H1 (cell line): ENCODE measurements at regions not wholly inside any gene's neighbourhood (a gene's known extent, or its start where the extent isn't known, plus 50 kb on each side); places are given as distances from the start of the nearest gene placed in this dataset.

Source experiments
- CTCF ChIA-PET: fragments of 300-600 bp; sonication (Branson Sonifier 250); formaldehyde crosslinking; loops from one replicate; lab custom pipeline; 2021; ENCODE audit not compliant: partially characterized antibody; lab: Charles Lee
- POLR2A ChIA-PET: fragments of 300-600 bp; sonication (Branson Sonifier 250); formaldehyde crosslinking; loops from one replicate; lab custom pipeline; 2021; ENCODE audit warnings: inconsistent platforms; ENCODE audit not compliant: partially characterized antibody; lab: Charles Lee
- DNase-seq, 2 experiments: peaks; one replicate each; pipeline versions ENCODE4 v3.0.0 to v3.0.0-alpha.2; 2010 to 2022; ENCODE audit warnings: low spot score in 2 of 2, low read depth in 1 of 2, mixed read lengths in 1 of 2
- FAIRE-seq: peaks from 2 replicates; lab custom pipeline; 2011; peaks lifted over from hg19 to GRCh38; lab: Jason Lieb, UNC
- H2AFZ ChIP-seq: 2 replicates; pipeline ENCODE4 v1.8.1; 2012; ENCODE audit warnings: low read length, inconsistent platforms
- H2AK5ac ChIP-seq: 2 replicates; pipeline ENCODE4 v1.6.1; 2013; ENCODE audit warnings: low read depth, low read length
- H2BK120ac ChIP-seq: replicated peaks from 2 replicates; pipeline ENCODE3; 2013; ENCODE audit warnings: low read depth, low read length, inconsistent platforms
- H2BK12ac ChIP-seq: 2 replicates; pipeline ENCODE4 v1.6.1; 2013; ENCODE audit warnings: low read depth, low read length
- H2BK15ac ChIP-seq: 2 replicates; pipeline ENCODE4 v1.6.1; 2013; ENCODE audit warnings: low read length
- H2BK20ac ChIP-seq: 2 replicates; pipeline ENCODE4 v1.6.1; 2013; ENCODE audit warnings: low read length
- H2BK5ac ChIP-seq: 2 replicates; pipeline ENCODE4 v1.6.1; 2013; ENCODE audit warnings: low read depth, low read length
- H3K14ac ChIP-seq: 2 replicates; pipeline ENCODE4 v1.6.1; 2013; ENCODE audit warnings: inconsistent platforms; ENCODE audit not compliant: insufficient read length
- H3K18ac ChIP-seq: 2 replicates; pipeline ENCODE4 v1.6.1; 2013; ENCODE audit warnings: low read length; ENCODE audit errors: extremely low read depth
- H3K23ac ChIP-seq: 2 replicates; pipeline ENCODE4 v1.6.1; 2013; ENCODE audit warnings: inconsistent platforms; ENCODE audit not compliant: insufficient read length
- H3K23me2 ChIP-seq: 2 replicates; pipeline ENCODE4 v1.6.1; 2013; ENCODE audit warnings: low read depth, low read length
- H3K27ac ChIP-seq: 2 replicates; pipeline ENCODE4 v1.6.1; 2011; ENCODE audit warnings: low read depth, low read length, inconsistent platforms
- H3K27me3 ChIP-seq, 4 experiments: replicated peaks in 1 of 4; 1 replicate in 1 of 4; 2 replicates in 3 of 4; pipeline versions ENCODE4 v1.6.1 to v1.8.1; 2011 to 2013; ENCODE audit warnings: low read length in 3 of 4, mild to moderate bottlenecking in 3 of 4, inconsistent platforms in 2 of 4, mixed read lengths in 2 of 4, moderate library complexity in 1 of 4; ENCODE audit not compliant: control insufficient read depth in 3 of 4, insufficient read depth in 3 of 4; ENCODE audit errors: extremely low read depth in 1 of 4
- H3K36me3 ChIP-seq, 4 experiments: 2 replicates each; pipeline versions ENCODE4 v1.6.1 to v1.8.1; 2011 to 2013; ENCODE audit warnings: mild to moderate bottlenecking in 4 of 4, low read length in 3 of 4, moderate library complexity in 2 of 4, control low read depth in 1 of 4, inconsistent platforms in 1 of 4; ENCODE audit not compliant: insufficient read depth in 4 of 4, control insufficient read depth in 2 of 4
- H3K4ac ChIP-seq: replicated peaks from 2 replicates; pipeline ENCODE3; 2013; ENCODE audit warnings: low read length, low read depth, mixed read lengths, inconsistent platforms; ENCODE audit not compliant: insufficient read length
- H3K4me1 ChIP-seq, 4 experiments: replicated peaks in 1 of 4; 1 replicate in 1 of 4; 2 replicates in 3 of 4; pipeline versions ENCODE4 v1.6.1 to v1.8.1; 2011 to 2013; ENCODE audit warnings: low read length in 3 of 4, inconsistent platforms in 2 of 4, mixed read lengths in 1 of 4; ENCODE audit not compliant: insufficient read depth in 4 of 4, control insufficient read depth in 3 of 4
- H3K4me2 ChIP-seq, 2 experiments: 2 replicates each; pipeline versions ENCODE4 v1.6.1 to v1.8.1; 2011 to 2013; ENCODE audit warnings: low read depth in 2 of 2, low read length in 2 of 2, control low read depth in 1 of 2, inconsistent platforms in 1 of 2, mild to moderate bottlenecking in 1 of 2; ENCODE audit not compliant: insufficient read depth in 1 of 2
- H3K4me3 ChIP-seq, 4 experiments: fragments of 200-600, 300-600 bp in 1 of 4; sonication (generic), shearing (Covaris generic), sonication (Bioruptor Twin) in 1 of 4; 2 replicates each; pipeline versions ENCODE4 v1.5.1 to v1.8.1; 2011 to 2016; ENCODE audit warnings: low read length in 4 of 4, low read depth in 3 of 4, control low read depth in 2 of 4, inconsistent platforms in 2 of 4, mild to moderate bottlenecking in 2 of 4, mixed read lengths in 1 of 4, moderate library complexity in 1 of 4; ENCODE audit not compliant: insufficient read depth in 2 of 4; ENCODE audit errors: extremely low read depth in 1 of 4
- H3K56ac ChIP-seq: replicated peaks from 2 replicates; pipeline ENCODE3; 2013; ENCODE audit warnings: low read depth, mild to moderate bottlenecking, mixed read lengths, low read length, inconsistent platforms; ENCODE audit not compliant: insufficient read length
- H3K79me1 ChIP-seq: 2 replicates; pipeline ENCODE4 v1.6.1; 2013; ENCODE audit warnings: low read depth, low read length, control low read depth
- H3K79me2 ChIP-seq, 2 experiments: 2 replicates each; pipeline versions ENCODE4 v1.6.1 to v1.8.1; 2012 to 2013; ENCODE audit warnings: low read length in 2 of 2, mild to moderate bottlenecking in 2 of 2, inconsistent platforms in 1 of 2; ENCODE audit not compliant: insufficient read depth in 2 of 2, control insufficient read depth in 1 of 2
- H3K9ac ChIP-seq, 4 experiments: replicated peaks in 1 of 4; 1 replicate in 1 of 4; 2 replicates in 3 of 4; pipeline versions ENCODE4 v1.6.1 to v1.8.1; 2011 to 2013; ENCODE audit warnings: low read depth in 3 of 4, low read length in 3 of 4, control low read depth in 2 of 4, mild to moderate bottlenecking in 2 of 4, moderate library complexity in 2 of 4, inconsistent platforms in 1 of 4; ENCODE audit errors: extremely low read depth in 1 of 4
- H3K9me3 ChIP-seq, 2 experiments: 2 replicates each; pipeline versions ENCODE4 v1.6.1 to v1.8.1; 2012 to 2013; ENCODE audit warnings: mild to moderate bottlenecking in 2 of 2, moderate library complexity in 2 of 2, control low read depth in 1 of 2, inconsistent platforms in 1 of 2, low read depth in 1 of 2, low read length in 1 of 2, mixed read lengths in 1 of 2; ENCODE audit not compliant: insufficient read depth in 2 of 2
- H4K20me1 ChIP-seq, 2 experiments: replicated peaks in 1 of 2; 2 replicates each; pipeline versions ENCODE3 to v1.8.1; 2011 to 2013; ENCODE audit warnings: inconsistent platforms in 2 of 2, low read length in 2 of 2, mild to moderate bottlenecking in 1 of 2; ENCODE audit not compliant: insufficient read depth in 2 of 2, control insufficient read depth in 1 of 2
- H4K5ac ChIP-seq: 2 replicates; pipeline ENCODE4 v1.6.1; 2013; ENCODE audit warnings: low read length, low read depth, mixed read lengths, inconsistent platforms; ENCODE audit not compliant: insufficient read length
- H4K8ac ChIP-seq: 2 replicates; pipeline ENCODE4 v1.8.0; 2013; ENCODE audit warnings: mild to moderate bottlenecking, moderate library complexity, low read length, inconsistent platforms; ENCODE audit not compliant: insufficient read depth; ENCODE audit errors: extremely low read depth
- H4K91ac ChIP-seq: replicated peaks from 2 replicates; pipeline ENCODE3; 2013; ENCODE audit warnings: low read length, mixed read lengths, inconsistent platforms; ENCODE audit not compliant: insufficient read length
- ASH2L ChIP-seq: fragments of 200-600, 300-600 bp; sonication (generic); IDR thresholded peaks from one replicate; pipeline ENCODE4 v1.7.1; 2017; ENCODE audit warnings: low read length
- BACH1 ChIP-seq: IDR thresholded peaks from 2 replicates; pipeline ENCODE4 v1.6.1; 2012; ENCODE audit warnings: low read length, improper control_type of control experiment
- BCL11A ChIP-seq, 2 experiments: IDR thresholded peaks; one replicate each; pipeline ENCODE4 v1.6.1; 2011; ENCODE audit warnings: low read depth in 2 of 2, low read length in 2 of 2, mild to moderate bottlenecking in 2 of 2
- BRCA1 ChIP-seq: IDR thresholded peaks from 2 replicates; pipeline ENCODE4 v1.6.1; 2012; ENCODE audit warnings: low read depth, low read length, improper control_type of control experiment
- GTF2F1 ChIP-seq: IDR thresholded peaks from 2 replicates; pipeline ENCODE4 v1.6.1; 2012; ENCODE audit warnings: low read depth, low read length, improper control_type of control experiment, borderline replicate concordance
- HDAC6 ChIP-seq: IDR thresholded peaks from one replicate; pipeline ENCODE4 v1.7.1; 2012; ENCODE audit warnings: low read depth, mild to moderate bottlenecking, inconsistent platforms, low read length, moderate library complexity
- JUN ChIP-seq: IDR thresholded peaks from 2 replicates; pipeline ENCODE4 v1.6.1; 2011; ENCODE audit warnings: low read depth, mild to moderate bottlenecking, improper control_type of control experiment, low read length
- KDM1A ChIP-seq: fragments of 200-600, 300-600 bp; sonication (generic); IDR thresholded peaks from 2 replicates; pipeline ENCODE4 v1.7.1; 2016; ENCODE audit warnings: mild to moderate bottlenecking, low read length, borderline replicate concordance
- PHF8 ChIP-seq: fragments of 200-600 bp; sonication (generic); conservative IDR thresholded peaks from 2 replicates; pipeline ENCODE4 v1.7.1; 2012; ENCODE audit warnings: low read depth, mild to moderate bottlenecking, inconsistent platforms, low read length, moderate library complexity
- POLR2A ChIP-seq, 2 experiments: IDR thresholded peaks; 1 replicate in 1 of 2; 2 replicates in 1 of 2; pipeline ENCODE4 v1.6.1; 2011; ENCODE audit warnings: low read depth in 2 of 2, low read length in 2 of 2, mild to moderate bottlenecking in 2 of 2; ENCODE audit errors: control extremely low read depth in 1 of 2
- RAD21 ChIP-seq, 2 experiments: IDR thresholded peaks in 1 of 2; conservative IDR thresholded peaks in 1 of 2; 2 replicates each; pipeline ENCODE4 v1.6.1; 2011; ENCODE audit warnings: low read depth in 2 of 2, low read length in 2 of 2, improper control_type of control experiment in 1 of 2, inconsistent platforms in 1 of 2, mild to moderate bottlenecking in 1 of 2, moderate library complexity in 1 of 2
- RNF2 ChIP-seq: fragments of 200-900, 300-1000 bp; sonication (generic); IDR thresholded peaks from 2 replicates; pipeline ENCODE4 v1.7.1; 2016; ENCODE audit warnings: borderline replicate concordance, low read depth, mild to moderate bottlenecking, antibody characterized with exemption, low read length; ENCODE audit not compliant: poor library complexity, severe bottlenecking; ENCODE audit errors: missing control alignments
- SUZ12 ChIP-seq: fragments of 200-600 bp; sonication (generic); IDR thresholded peaks from 2 replicates; pipeline ENCODE4 v1.6.1; 2012; ENCODE audit warnings: mild to moderate bottlenecking, inconsistent platforms, low read length, moderate library complexity, mixed read lengths
- WGBS, 2 experiments: shearing (Covaris generic) in 1 of 2; methylation state at CpG; one replicate each; pipeline versions ENCODE4 v1.1.6 to v1.1.7; 2013 to 2015; ENCODE audit warnings: low lambda C conversion rate in 2 of 2, mixed read lengths in 2 of 2, inconsistent platforms in 1 of 2, low coverage in 1 of 2, missing lambda C conversion rate in 1 of 2; ENCODE audit not compliant: insufficient replicate concordance in 2 of 2, insufficient coverage in 1 of 2, insufficient read length in 1 of 2; ENCODE audit errors: extremely low coverage in 1 of 2, missing lambda C conversion rate in 1 of 2; 5-methylcytosine and 5-hydroxymethylcytosine counted together
- TF ChIP-seq, protein P1 (sequence below): IDR thresholded peaks from 2 replicates; pipeline ENCODE4 v1.6.1; 2012; ENCODE audit warnings: inconsistent platforms

GRCh38 chr2:11983401-11983800 lies 237.0 kb downstream of the LPIN1 start:
- ChIA-PET CTCF (interaction anchor here (0.6 to 1.3 kb wide), 4 partner anchors 59 to 1024 kb away, joined by 3 read pairs; no protein-coding TSS in a partner anchor), POLR2A (no interaction called here)
- no peak overlapping the region for H4K91ac ChIP-seq
- no peak overlapping the region for H2AFZ ChIP-seq
- H2BK15ac ChIP-seq, result no peak overlapping the region
- H3K27ac ChIP-seq, result no peak overlapping the region
- no peak overlapping the region; the same call in 1 of the 2 replicates for H2BK20ac ChIP-seq
- no peak overlapping the region for H3K14ac ChIP-seq
- no peaks in the 10 kb centered on the region for H3K9me3 ChIP-seq
- no peaks in the 10 kb centered on the region for H3K36me3 ChIP-seq
- no peaks in the 10 kb centered on the region for H3K27me3 ChIP-seq
- FAIRE-seq, result no peak
- H2BK120ac ChIP-seq, result no peak overlapping the region
- no peaks in the 10 kb centered on the region for H3K23me2 ChIP-seq
- H4K8ac ChIP-seq, result no peak overlapping the region
- no peak overlapping the region for H3K4me3 ChIP-seq
- DNase-seq, result no peak
- H4K5ac ChIP-seq, result no peak overlapping the region
- no peak overlapping the region for H3K23ac ChIP-seq
- H2BK12ac ChIP-seq, result no peak overlapping the region
- 94% methylated on average over 4 of the region's 4 CpGs; no CpG with 5 or more reads in 1 of the 2 experiments for WGBS, 2 experiments
- H3K18ac ChIP-seq, result no peak overlapping the region
- H3K79me1 ChIP-seq, result no peaks in the 10 kb centered on the region
- H3K4ac ChIP-seq, result no peak overlapping the region
- H3K9ac ChIP-seq, result no peak overlapping the region; a peak in 1 of 7 replicates
- H2BK5ac ChIP-seq, result no peak overlapping the region
- no peak overlapping the region for H3K4me2 ChIP-seq
- TF ChIP-seq KDM1A (no peak), BRCA1 (no peak), RAD21 (IDR thresholded peaks at IDR 0.05 in 1 of 2, conservative IDR thresholded peaks at IDR 0.05 in 1 of 2; ENCODE audit: low read depth in 2 of 2, low read length in 2 of 2) (no peak), POLR2A (IDR thresholded peaks at IDR 0.05; ENCODE audit: control extremely low read depth in 1 of 2, low read depth in 2 of 2, low read length in 2 of 2) (no peak), GTF2F1 (no peak), ASH2L (no peak), BCL11A (IDR thresholded peaks at IDR 0.05; ENCODE audit: low read depth in 2 of 2, low read length in 2 of 2) (no peak), HDAC6 (no peak), RNF2 (no peak), BACH1 (no peak), SUZ12 (no peak), JUN (no peak), PHF8 (no peak)
- TF ChIP-seq, protein P1, sequence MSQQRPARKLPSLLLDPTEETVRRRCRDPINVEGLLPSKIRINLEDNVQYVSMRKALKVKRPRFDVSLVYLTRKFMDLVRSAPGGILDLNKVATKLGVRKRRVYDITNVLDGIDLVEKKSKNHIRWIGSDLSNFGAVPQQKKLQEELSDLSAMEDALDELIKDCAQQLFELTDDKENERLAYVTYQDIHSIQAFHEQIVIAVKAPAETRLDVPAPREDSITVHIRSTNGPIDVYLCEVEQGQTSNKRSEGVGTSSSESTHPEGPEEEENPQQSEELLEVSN, result no peak
- H3K79me2 ChIP-seq, result no peaks in the 10 kb centered on the region
- no peak overlapping the region for H3K56ac ChIP-seq
- no peak overlapping the region for H2AK5ac ChIP-seq
- peaks cover 0 to 2% (median 0%) of the 10 kb centered on the region in 4 experiments; a peak in 2 of 7 replicates for H3K4me1 ChIP-seq
- no peaks in the 10 kb centered on the region for H4K20me1 ChIP-seq
